MV-4-11 (cell line): ENCODE measurements at regions not wholly inside any gene's neighbourhood (a gene's known extent, or its start where the extent isn't known, plus 50 kb on each side); places are given as distances from the start of the nearest gene placed in this dataset.
"Not testable (repeated sequence)": the region's sequence is repeated elsewhere in the genome, so short reads cannot be mapped to it uniquely, and the experiment has no call there.

Source experiments
- DNase-seq: peaks from one replicate; lab custom pipeline; 2025; lab: John Stamatoyannopoulos, UW

- no peak for DNase-seq
These were observed 89.6 kb downstream of the DDX1 start for GRCh38 chr2:15681089-15681885.

GRCh38 chr2:15682354-15682753 is 90.7 kb downstream of the DDX1 start:
- DNase-seq = no peak

- DNase-seq = no peak
These were observed 92.7 kb downstream of the DDX1 start for GRCh38 chr2:15684161-15685039.

- DNase-seq = no peak
These were observed 93.5 kb downstream of the DDX1 start for GRCh38 chr2:15685143-15685542.

GRCh38 chr2:15686643-15687042 is 95.0 kb downstream of the DDX1 start:
- DNase-seq = no peak

GRCh38 chr2:15687243-15687642 is 95.6 kb downstream of the DDX1 start:
- DNase-seq = no peak

GRCh38 chr2:15687720-15688119 is 96.1 kb downstream of the DDX1 start:
- DNase-seq = no peak

- no peak for DNase-seq
These were observed 97.4 kb downstream of the DDX1 start for GRCh38 chr2:15688924-15689568.

- DNase-seq = no peak
These were observed 98.0 kb downstream of the DDX1 start for GRCh38 chr2:15689654-15690053.

GRCh38 chr2:15691586-15692310 is 100.1 kb downstream of the DDX1 start:
- no peak for DNase-seq

GRCh38 chr2:15692551-15693377 is 101.1 kb downstream of the DDX1 start:
- DNase-seq = no peak

- no peak for DNase-seq
These were observed 101.7 kb downstream of the DDX1 start for GRCh38 chr2:15693382-15693781.

GRCh38 chr2:15693926-15694588 is 102.4 kb downstream of the DDX1 start:
- DNase-seq = peak; percentile 25

GRCh38 chr2:15694589-15694986 is 102.9 kb downstream of the DDX1 start:
- no peak for DNase-seq

GRCh38 chr2:15695582-15696330 is 104.1 kb downstream of the DDX1 start:
- DNase-seq = no peak

- DNase-seq = not testable (repeated sequence)
These were observed 105.0 kb downstream of the DDX1 start for GRCh38 chr2:15696606-15697170.

GRCh38 chr2:15700131-15700530 is 108.5 kb downstream of the DDX1 start:
- DNase-seq = no peak

- no peak for DNase-seq
These were observed 109.1 kb downstream of the DDX1 start for GRCh38 chr2:15700599-15701340.
